Endothelial cell (in vitro differentiated cells): ENCODE measurements at regions not wholly inside any gene's neighbourhood (a gene's known extent, or its start where the extent isn't known, plus 50 kb on each side); places are given as distances from the start of the nearest gene placed in this dataset.

ENCODE experiments used
- DNase-seq: peaks from one replicate; pipeline ENCODE4 v3.0.0; 2021; ENCODE audit warnings: low spot score
- H3K27ac Mint-ChIP-seq: one replicate; pipeline ENCODE4 v1.8.0; 2021; ENCODE audit warnings: mixed read lengths, inconsistent platforms; ENCODE audit not compliant: unreplicated experiment
- H3K27me3 Mint-ChIP-seq: one replicate; pipeline ENCODE4 v1.8.0; 2021; ENCODE audit warnings: mild to moderate bottlenecking, moderate library complexity, mixed read lengths, inconsistent platforms; ENCODE audit not compliant: unreplicated experiment
- H3K36me3 Mint-ChIP-seq: one replicate; pipeline ENCODE4 v1.8.0; 2021; ENCODE audit warnings: mild to moderate bottlenecking, low read depth, mixed read lengths, inconsistent platforms; ENCODE audit not compliant: unreplicated experiment
- H3K4me1 Mint-ChIP-seq: one replicate; pipeline ENCODE4 v1.8.0; 2021; ENCODE audit warnings: mild to moderate bottlenecking, mixed read lengths, inconsistent platforms; ENCODE audit not compliant: unreplicated experiment
- H3K4me3 Mint-ChIP-seq: one replicate; pipeline ENCODE4 v1.8.0; 2021; ENCODE audit warnings: mild to moderate bottlenecking, mixed read lengths, inconsistent platforms; ENCODE audit not compliant: unreplicated experiment
- H3K9me3 Mint-ChIP-seq: one replicate; pipeline ENCODE4 v1.8.0; 2021; ENCODE audit warnings: mixed read lengths, inconsistent platforms; ENCODE audit not compliant: unreplicated experiment
- TF ChIP-seq, protein P1 (sequence below): fragments of 200-600 bp; sonication (generic); IDR thresholded peaks from one replicate; pipeline ENCODE4 v1.5.0; 2021; ENCODE audit warnings: antibody characterized with exemption; ENCODE audit not compliant: unreplicated experiment

DNA sequence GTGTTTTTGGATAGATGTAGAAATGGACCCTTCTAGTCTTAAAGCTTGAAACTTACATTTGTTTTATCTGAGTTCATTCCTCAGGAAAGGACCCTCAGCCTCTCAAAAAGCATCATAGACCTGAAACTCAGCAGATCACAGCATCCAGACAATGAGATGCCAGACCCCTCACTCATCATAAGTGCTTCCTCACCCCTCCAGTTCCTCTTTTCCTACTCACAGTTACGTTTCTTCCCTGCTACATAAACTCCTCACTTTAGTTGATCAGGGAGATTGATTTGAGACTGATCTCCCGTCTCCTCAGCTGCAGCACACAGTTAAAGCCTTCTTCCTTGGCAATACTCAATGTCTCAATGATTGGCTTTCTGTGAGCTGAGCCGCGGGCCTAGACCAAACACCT lies 282.0 kb downstream of the FAM72C start:
- TF ChIP-seq, protein P1, sequence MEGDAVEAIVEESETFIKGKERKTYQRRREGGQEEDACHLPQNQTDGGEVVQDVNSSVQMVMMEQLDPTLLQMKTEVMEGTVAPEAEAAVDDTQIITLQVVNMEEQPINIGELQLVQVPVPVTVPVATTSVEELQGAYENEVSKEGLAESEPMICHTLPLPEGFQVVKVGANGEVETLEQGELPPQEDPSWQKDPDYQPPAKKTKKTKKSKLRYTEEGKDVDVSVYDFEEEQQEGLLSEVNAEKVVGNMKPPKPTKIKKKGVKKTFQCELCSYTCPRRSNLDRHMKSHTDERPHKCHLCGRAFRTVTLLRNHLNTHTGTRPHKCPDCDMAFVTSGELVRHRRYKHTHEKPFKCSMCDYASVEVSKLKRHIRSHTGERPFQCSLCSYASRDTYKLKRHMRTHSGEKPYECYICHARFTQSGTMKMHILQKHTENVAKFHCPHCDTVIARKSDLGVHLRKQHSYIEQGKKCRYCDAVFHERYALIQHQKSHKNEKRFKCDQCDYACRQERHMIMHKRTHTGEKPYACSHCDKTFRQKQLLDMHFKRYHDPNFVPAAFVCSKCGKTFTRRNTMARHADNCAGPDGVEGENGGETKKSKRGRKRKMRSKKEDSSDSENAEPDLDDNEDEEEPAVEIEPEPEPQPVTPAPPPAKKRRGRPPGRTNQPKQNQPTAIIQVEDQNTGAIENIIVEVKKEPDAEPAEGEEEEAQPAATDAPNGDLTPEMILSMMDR: no peak
- Mint-ChIP-seq H3K4me3 (no peak overlapping the region), H3K36me3 (no peaks in the 10 kb centered on the region), H3K9me3 (no peaks in the 10 kb centered on the region), H3K27ac (no peak overlapping the region), H3K27me3 (peaks cover under 1% of the 10 kb centered on the region), H3K4me1 (no peaks in the 10 kb centered on the region)
- DNase-seq: no peak

DNA sequence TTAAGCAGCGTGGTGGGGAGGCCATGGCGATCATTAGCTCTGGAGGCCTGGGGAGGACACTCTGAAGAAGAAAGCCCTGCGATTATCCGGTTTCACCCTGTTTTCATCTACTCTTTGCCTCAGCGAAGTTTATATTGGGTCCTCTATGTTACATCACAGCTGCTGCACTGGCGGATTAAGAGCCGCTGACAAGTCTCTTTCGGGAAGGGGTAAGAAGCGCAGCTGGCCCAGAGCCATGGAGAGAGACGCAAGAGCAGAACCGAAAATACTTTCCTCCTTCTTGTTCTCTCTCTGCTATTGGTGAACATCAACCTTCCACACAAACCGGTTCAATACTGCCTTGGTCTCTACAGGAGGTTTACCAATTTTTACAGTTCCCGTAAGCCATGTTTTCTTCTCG lies 291.5 kb downstream of the FAM72C start:
- no peak for DNase-seq
- no peaks in the 10 kb centered on the region for H3K36me3 Mint-ChIP-seq
- no peaks in the 10 kb centered on the region for H3K9me3 Mint-ChIP-seq
- H3K27ac Mint-ChIP-seq: no peak overlapping the region
- H3K4me1 Mint-ChIP-seq: no peaks in the 10 kb centered on the region
- TF ChIP-seq, protein P1: no peak
- H3K4me3 Mint-ChIP-seq: no peak overlapping the region
- peaks cover 2% of the 10 kb centered on the region for H3K27me3 Mint-ChIP-seq

DNA sequence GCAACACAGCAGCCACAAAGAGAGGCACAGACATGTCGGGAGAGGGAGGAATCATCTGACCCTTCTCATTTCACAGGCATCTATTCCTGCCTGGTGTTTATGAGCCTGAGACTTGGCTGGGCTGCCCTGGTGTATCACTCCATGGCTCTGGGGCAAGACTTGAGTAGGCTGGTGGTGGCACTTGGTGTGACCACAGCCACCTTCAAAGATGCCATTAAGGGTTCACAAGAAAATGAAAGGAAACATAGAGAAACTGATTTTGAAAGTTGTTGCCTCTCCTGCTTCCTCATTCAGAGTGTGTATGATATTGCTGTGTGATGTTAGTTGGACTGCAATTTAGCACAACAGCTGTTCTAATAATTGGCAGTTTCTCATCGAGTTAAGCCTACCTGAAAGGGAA lies 298.8 kb downstream of the FAM72C start:
- H3K27me3 Mint-ChIP-seq: peaks cover 2% of the 10 kb centered on the region
- no peak for DNase-seq
- H3K27ac Mint-ChIP-seq: no peak overlapping the region
- H3K4me3 Mint-ChIP-seq: no peak overlapping the region
- TF ChIP-seq, protein P1: no peak
- H3K36me3 Mint-ChIP-seq: no peaks in the 10 kb centered on the region
- H3K4me1 Mint-ChIP-seq: no peaks in the 10 kb centered on the region
- no peaks in the 10 kb centered on the region for H3K9me3 Mint-ChIP-seq

DNA sequence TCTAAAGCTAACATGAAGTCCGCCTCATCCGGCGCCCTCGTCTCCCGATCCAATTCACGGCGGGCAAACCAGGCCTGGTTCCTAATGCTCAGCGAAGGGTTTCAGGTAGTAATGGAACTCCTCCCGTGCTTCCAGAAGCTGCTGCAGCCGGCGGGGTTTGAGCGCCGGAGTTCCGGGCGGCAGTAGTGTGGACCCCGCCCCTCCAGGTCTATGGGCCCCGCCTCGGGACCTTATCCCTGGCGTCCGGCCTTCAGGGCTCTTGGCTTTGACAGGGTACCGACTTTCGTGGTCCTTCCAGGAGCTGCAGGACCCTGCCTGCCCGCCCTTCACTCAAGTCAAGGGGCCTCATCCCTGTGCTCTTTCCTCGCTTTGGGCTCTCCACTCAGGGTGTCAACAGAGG lies 304.1 kb downstream of the FAM72C start:
- TF ChIP-seq, protein P1: no peak
- no peak for DNase-seq
- Mint-ChIP-seq H3K27ac (no peak overlapping the region), H3K9me3 (no peaks in the 10 kb centered on the region), H3K36me3 (no peaks in the 10 kb centered on the region), H3K27me3 (peaks cover 3% of the 10 kb centered on the region), H3K4me1 (peaks cover 4% of the 10 kb centered on the region), H3K4me3 (no peak overlapping the region)

DNA sequence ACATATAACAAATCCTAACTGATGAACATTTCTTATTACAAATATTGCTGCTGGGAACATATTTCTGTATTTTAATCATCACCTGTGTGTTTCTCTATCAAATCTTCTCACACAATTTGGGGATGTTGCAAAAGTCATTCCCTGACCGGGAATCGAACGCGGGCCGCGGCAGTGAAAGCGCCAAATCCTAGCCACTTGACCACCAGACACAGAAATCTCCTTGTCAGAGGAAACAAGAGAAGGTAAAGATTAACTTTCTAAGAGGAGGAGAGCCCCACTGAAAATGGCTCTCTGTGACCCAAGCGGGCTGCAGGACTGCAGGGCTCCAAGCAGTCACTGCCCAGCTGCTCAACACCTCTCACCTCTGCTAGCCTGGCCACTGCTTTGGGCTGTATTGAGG lies 304.9 kb downstream of the FAM72C start:
- peaks cover 4% of the 10 kb centered on the region for H3K4me1 Mint-ChIP-seq
- no peak overlapping the region for H3K27ac Mint-ChIP-seq
- peaks cover 8% of the 10 kb centered on the region for H3K27me3 Mint-ChIP-seq
- H3K4me3 Mint-ChIP-seq: no peak overlapping the region
- no peaks in the 10 kb centered on the region for H3K9me3 Mint-ChIP-seq
- DNase-seq: no peak
- TF ChIP-seq, protein P1: no peak
- no peaks in the 10 kb centered on the region for H3K36me3 Mint-ChIP-seq
